H1 (cell line): ENCODE measurements at regions not wholly inside any gene's neighbourhood (a gene's known extent, or its start where the extent isn't known, plus 50 kb on each side); places are given as distances from the start of the nearest gene placed in this dataset.

Experiments
- ATF2 ChIP-seq: IDR thresholded peaks from 2 replicates; pipeline ENCODE4 v1.6.1; 2012; ENCODE audit warnings: low read length, inconsistent platforms
- CHD7 ChIP-seq: fragments of 300-600 bp; sonication (generic); IDR thresholded peaks from 2 replicates; pipeline ENCODE4 v1.7.1; 2012; ENCODE audit warnings: low read length, moderate library complexity, mild to moderate bottlenecking, inconsistent platforms; ENCODE audit not compliant: insufficient replicate concordance
- TEAD4 ChIP-seq: IDR thresholded peaks from 2 replicates; pipeline ENCODE4 v1.6.1; 2012; ENCODE audit warnings: low read depth, low read length, inconsistent platforms, mixed read lengths

- no peak for TF ChIP-seq ATF2
- no peak for TF ChIP-seq CHD7
- TF ChIP-seq TEAD4: no peak
Observed at GRCh38 chr20:50317116-50317515, 126.5 kb downstream of the CEBPB start (continued).
